ENCODE measurements at regions not wholly inside any gene's neighbourhood (a gene's known extent, or its start where the extent isn't known, plus 50 kb on each side); places are given as distances from the start of the nearest gene placed in this dataset.

- H2BK15ac ChIP-seq (ENCODE audit: low read depth, low read length): no peak overlapping the region
- no peaks in the 10 kb centered on the region for H3K79me1 ChIP-seq (ENCODE audit: insufficient read depth, low read depth, low read length, poor library complexity, severe bottlenecking)
- H4K8ac ChIP-seq (replicated peaks; ENCODE audit: insufficient read length, low read depth, low read length): no peak overlapping the region
- no peak overlapping the region for H2AFZ ChIP-seq (ENCODE audit: low read length)
- H3K36me3 Mint-ChIP-seq (ENCODE audit: insufficient read depth in 1 of 3, low read depth in 3 of 3): no peaks in the 10 kb centered on the region; a peak in 1 of 7 replicates
- TF ChIP-seq CTCF (conservative IDR thresholded peaks at IDR 0.05): no peak
- no CpG with 5 or more reads among the region's 6 CpGs for WGBS (ENCODE audit: extremely low coverage, insufficient read length, low lambda C conversion rate)
- H3K9me3 Mint-ChIP-seq: no peaks in the 10 kb centered on the region
- no peaks in the 10 kb centered on the region for H3K23me2 ChIP-seq (ENCODE audit: insufficient read length, low read depth, low read length, poor library complexity, severe bottlenecking)
- H4K5ac ChIP-seq (ENCODE audit: insufficient read length, low read depth, low read length): no peak overlapping the region
- no peak overlapping the region for H3K23ac ChIP-seq (ENCODE audit: insufficient read length, low read depth, low read length)
- H2BK120ac ChIP-seq (ENCODE audit: low read depth, low read length, poor library complexity, severe bottlenecking): no peak overlapping the region
- no peaks in the 10 kb centered on the region for H3K27me3 ChIP-seq (ENCODE audit: insufficient read depth, low read length)
- no peak overlapping the region for H3K4ac ChIP-seq (ENCODE audit: low read depth, low read length)
- H4K91ac ChIP-seq (ENCODE audit: insufficient read length, low read depth, low read length): no peak overlapping the region
- no peak overlapping the region for H3K4me3 Mint-ChIP-seq
- H4K20me1 ChIP-seq (ENCODE audit: control insufficient read depth, insufficient read depth, insufficient read length): no peaks in the 10 kb centered on the region
- no peak overlapping the region for H3K27ac ChIP-seq (ENCODE audit: insufficient read length, low read depth, low read length)
- H2BK12ac ChIP-seq (ENCODE audit: insufficient read length, low read depth, low read length): no peak overlapping the region
- no peak overlapping the region for H2BK20ac ChIP-seq (ENCODE audit: low read depth, low read length, poor library complexity, severe bottlenecking)
- H2BK5ac ChIP-seq (ENCODE audit: insufficient read length, low read length): no peak overlapping the region
- H3K9ac ChIP-seq (ENCODE audit: extremely low read depth, insufficient read length, low read length): no peak overlapping the region
- no peaks in the 10 kb centered on the region for H3K4me1 ChIP-seq (ENCODE audit: insufficient read depth, low read length)
- H3K79me2 ChIP-seq (ENCODE audit: insufficient read depth, low read length): no peaks in the 10 kb centered on the region
- H3K4me1 Mint-ChIP-seq: peaks cover 3% of the 10 kb centered on the region in 2 experiments; a peak in 3 of 4 replicates
- no peaks in the 10 kb centered on the region for H3K27me3 Mint-ChIP-seq (ENCODE audit: low read depth)
- no peak for DNase-seq
- no peak overlapping the region for H3K4me2 ChIP-seq (ENCODE audit: insufficient read depth, insufficient read length, low read length)
- H3T11ph ChIP-seq (ENCODE audit: low read length): no peak overlapping the region
- H3K56ac ChIP-seq (ENCODE audit: insufficient read length, low read depth, low read length): no peak overlapping the region
- H3K18ac ChIP-seq (ENCODE audit: insufficient read length, low read depth, low read length): no peak overlapping the region
- no peak overlapping the region; a peak in 1 of 7 replicates for H3K27ac Mint-ChIP-seq
- no peak overlapping the region for H2AK5ac ChIP-seq (ENCODE audit: insufficient read length, low read length)
- no peak overlapping the region for H3K14ac ChIP-seq (ENCODE audit: insufficient read depth, low read length)
- H3K9me3 ChIP-seq (ENCODE audit: control insufficient read depth, low read depth, low read length): no peaks in the 10 kb centered on the region
These were observed 148.7 kb downstream of the MEX3B start for GRCh38 chr15:81897057-81897677.

All from H9 (cell line).